Upper lobe of left lung (tissue), 6 donors: ENCODE measurements at regions not wholly inside any gene's neighbourhood (a gene's known extent, or its start where the extent isn't known, plus 50 kb on each side); places are given as distances from the start of the nearest gene placed in this dataset.

ENCODE experiments used
- ATAC-seq, 2 donors: fragments of 200-7000 bp; cut with Tn5 transposase; one replicate each; pipeline ENCODE4 v1.9.1; 2022; ENCODE audit warnings: mild to moderate bottlenecking in 2 of 2, moderate library complexity in 2 of 2; ENCODE audit not compliant: low FRiP score in 2 of 2
- DNase-seq, 2 donors: peaks; one replicate each; pipeline ENCODE4 v3.0.0-alpha.2; 2019 to 2020
- H3K27ac ChIP-seq, 4 donors: fragments of 200-600 bp; sonication (generic); one replicate each; pipeline ENCODE4 v1.5.1; 2016 to 2019
- H3K27me3 ChIP-seq, 4 donors: fragments of 200-600 bp; sonication (generic); one replicate each; pipeline ENCODE4 v1.5.1; 2017 to 2019
- H3K36me3 ChIP-seq, 4 donors: fragments of 200-600 bp; sonication (generic); one replicate each; pipeline ENCODE4 v1.5.1; 2016 to 2019
- H3K4me1 ChIP-seq, 4 donors: fragments of 200-600 bp; sonication (generic); one replicate each; pipeline ENCODE4 v1.5.1; 2018 to 2019
- H3K4me3 ChIP-seq, 4 donors: fragments of 200-600 bp; sonication (generic); one replicate each; pipeline ENCODE4 v1.5.1; 2017 to 2019; ENCODE audit warnings: mild to moderate bottlenecking in 2 of 4, moderate library complexity in 1 of 4
- H3K9me3 ChIP-seq, 4 donors: fragments of 200-600 bp; sonication (generic); one replicate each; pipeline ENCODE4 v1.5.1; 2018 to 2019
- EP300 ChIP-seq, 4 donors: sonication (generic); formaldehyde crosslinking; IDR thresholded peaks; one replicate each; pipeline ENCODE4 v1.5.1; 2017; ENCODE audit warnings: antibody characterized with exemption in 4 of 4, control low read depth in 2 of 4
- POLR2A ChIP-seq, 4 donors: fragments of 450-650 bp; IDR thresholded peaks; one replicate each; pipeline ENCODE4 v1.5.1; 2016 to 2017; ENCODE audit warnings: antibody characterized with exemption in 4 of 4, mild to moderate bottlenecking in 2 of 4
- POLR2AphosphoS5 ChIP-seq, 2 donors: sonication (generic); formaldehyde crosslinking; IDR thresholded peaks; one replicate each; pipeline ENCODE4 v1.5.1; 2017; ENCODE audit warnings: antibody characterized with exemption in 2 of 2
- WGBS, 2 donors: methylation state at CpG; one replicate each; pipeline ENCODE4 v1.1.5; 2017 to 2018; 5-methylcytosine and 5-hydroxymethylcytosine counted together
- TF ChIP-seq, protein P1 (sequence below), 6 experiments: fragments of 450-650 bp in 4 of 6; fragments of 200-600 bp in 2 of 6; sonication (generic) in 2 of 6; IDR thresholded peaks; one replicate each; pipeline ENCODE4 v1.5.1; 2016 to 2019; ENCODE audit warnings: antibody characterized with exemption in 6 of 6
- donor health status: DM: no; HTN: no; CAD: no; lungs with moderate emphysema.
- donor health status: DM: no; HTN: yes; CAD: no; lungs with severe emphysema.

DNA sequence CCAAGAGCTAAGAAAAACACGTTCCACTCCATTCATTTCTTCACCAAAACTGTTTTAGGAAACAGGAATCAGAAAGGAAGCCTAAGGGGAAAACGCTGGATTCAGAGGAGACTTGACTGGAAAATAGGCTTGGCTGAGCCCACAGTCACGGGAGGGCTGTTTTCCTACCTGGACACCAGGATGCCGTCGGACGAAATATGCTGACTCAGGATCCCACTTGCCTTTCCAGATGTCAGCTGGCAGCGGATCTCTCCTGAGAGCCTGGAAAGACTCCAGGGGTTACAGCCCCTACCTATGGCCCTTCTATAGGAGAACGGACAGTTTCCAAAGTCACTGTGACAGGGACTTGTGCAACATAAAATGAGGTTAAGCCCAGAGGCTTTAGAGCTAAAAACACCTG, 245.1 kb downstream of the C16orf95 start:
- no peaks in the 10 kb centered on the region for H3K4me1 ChIP-seq
- no peak for ATAC-seq
- 78 to 81% methylated on average over 8 of the region's 8 CpGs for WGBS, 2 donors
- no peak overlapping the region for H3K4me3 ChIP-seq
- no peak overlapping the region for H3K27ac ChIP-seq
- no peaks in the 10 kb centered on the region for H3K9me3 ChIP-seq
- DNase-seq = no peak
- TF ChIP-seq POLR2A (IDR thresholded peaks at IDR 0.05) (no peak), POLR2AphosphoS5 (IDR thresholded peaks at IDR 0.05) (no peak), EP300 (IDR thresholded peaks at IDR 0.05) (no peak)
- TF ChIP-seq, protein P1, sequence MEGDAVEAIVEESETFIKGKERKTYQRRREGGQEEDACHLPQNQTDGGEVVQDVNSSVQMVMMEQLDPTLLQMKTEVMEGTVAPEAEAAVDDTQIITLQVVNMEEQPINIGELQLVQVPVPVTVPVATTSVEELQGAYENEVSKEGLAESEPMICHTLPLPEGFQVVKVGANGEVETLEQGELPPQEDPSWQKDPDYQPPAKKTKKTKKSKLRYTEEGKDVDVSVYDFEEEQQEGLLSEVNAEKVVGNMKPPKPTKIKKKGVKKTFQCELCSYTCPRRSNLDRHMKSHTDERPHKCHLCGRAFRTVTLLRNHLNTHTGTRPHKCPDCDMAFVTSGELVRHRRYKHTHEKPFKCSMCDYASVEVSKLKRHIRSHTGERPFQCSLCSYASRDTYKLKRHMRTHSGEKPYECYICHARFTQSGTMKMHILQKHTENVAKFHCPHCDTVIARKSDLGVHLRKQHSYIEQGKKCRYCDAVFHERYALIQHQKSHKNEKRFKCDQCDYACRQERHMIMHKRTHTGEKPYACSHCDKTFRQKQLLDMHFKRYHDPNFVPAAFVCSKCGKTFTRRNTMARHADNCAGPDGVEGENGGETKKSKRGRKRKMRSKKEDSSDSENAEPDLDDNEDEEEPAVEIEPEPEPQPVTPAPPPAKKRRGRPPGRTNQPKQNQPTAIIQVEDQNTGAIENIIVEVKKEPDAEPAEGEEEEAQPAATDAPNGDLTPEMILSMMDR (IDR thresholded peaks at IDR 0.05) = no peak
- H3K36me3 ChIP-seq = no peaks in the 10 kb centered on the region
- H3K27me3 ChIP-seq = no peaks in the 10 kb centered on the region

DNA sequence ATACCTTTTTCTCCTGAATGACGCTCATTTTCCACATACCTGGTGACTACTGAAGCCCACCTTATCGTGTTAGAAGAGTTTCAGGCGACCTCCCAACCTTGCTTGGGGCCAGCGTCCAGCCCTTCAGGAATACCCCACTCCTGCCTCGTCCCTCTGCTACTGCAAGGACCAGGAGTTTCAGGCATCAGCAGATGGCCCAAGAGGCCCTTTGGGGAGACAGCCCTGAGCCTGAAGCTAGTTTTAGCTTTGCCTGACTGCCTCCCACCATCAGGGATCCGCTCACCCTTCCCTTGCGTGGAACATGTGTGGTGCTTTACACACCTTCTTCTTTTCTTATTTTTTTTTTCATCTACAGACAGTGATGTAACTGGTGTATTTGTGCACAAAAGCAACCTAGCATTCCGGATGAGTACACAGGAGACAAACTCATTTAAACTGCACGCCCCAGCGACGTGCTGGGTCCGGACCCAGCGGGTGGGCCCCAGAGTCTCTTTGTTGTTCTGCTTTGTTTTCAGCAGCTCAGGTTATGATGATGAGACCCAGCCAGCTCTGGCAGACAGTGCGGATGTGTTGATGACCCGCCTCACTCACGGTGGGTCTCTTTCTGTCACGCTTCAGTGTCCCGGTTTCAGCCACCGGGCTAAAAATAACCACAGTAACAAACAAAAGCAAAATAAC, 242.4 kb downstream of the C16orf95 start:
- Histone ChIP-seq H3K4me3 (no peak overlapping the region), H3K27ac (no peak overlapping the region), H3K27me3 (no peaks in the 10 kb centered on the region), H3K36me3 (no peaks in the 10 kb centered on the region), H3K4me1 (no peaks in the 10 kb centered on the region), H3K9me3 (no peaks in the 10 kb centered on the region)
- TF ChIP-seq POLR2A (IDR thresholded peaks at IDR 0.05) = no peak
- TF ChIP-seq, protein P1 (IDR thresholded peaks at IDR 0.05) = no peak
- DNase-seq = no peak
- 83 to 84% methylated on average over 19 of the region's 19 CpGs for WGBS, 2 donors
- no peak for ATAC-seq

DNA sequence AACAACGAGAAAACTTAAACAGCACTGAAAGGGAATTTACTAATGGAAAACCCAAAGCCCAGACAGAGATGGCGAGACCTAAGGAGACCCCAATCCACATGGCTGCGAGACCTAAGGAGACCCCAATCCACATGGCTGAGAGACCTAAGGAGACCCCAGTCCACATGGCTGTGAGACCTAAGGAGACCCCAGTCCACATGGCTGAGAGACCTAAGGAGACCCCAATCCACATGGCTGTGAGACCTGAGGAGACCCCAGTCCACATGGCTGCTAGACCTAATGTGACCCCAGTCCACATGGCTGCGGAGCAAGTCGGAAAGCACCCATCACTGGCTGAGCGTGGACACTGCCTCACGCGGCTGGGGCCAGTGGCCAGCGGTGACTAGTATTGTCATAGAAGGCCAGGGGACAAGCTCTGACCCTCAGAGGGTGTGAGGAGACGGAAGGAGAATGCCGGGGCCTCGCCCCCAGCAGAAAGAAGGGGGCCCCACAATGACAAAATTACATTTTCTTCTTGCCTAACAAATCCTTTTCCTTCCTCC, 241.8 kb downstream of the C16orf95 start:
- Histone ChIP-seq H3K4me3 (no peak overlapping the region), H3K4me1 (no peaks in the 10 kb centered on the region), H3K9me3 (peaks cover 0 to 4% (median 2%) of the 10 kb centered on the region in 4 donors), H3K27me3 (no peaks in the 10 kb centered on the region), H3K36me3 (no peaks in the 10 kb centered on the region), H3K27ac (no peak overlapping the region)
- WGBS, 2 donors = 84 to 88% methylated on average over 11 to 12 of the region's 12 CpGs
- DNase-seq (no peak), ATAC-seq (peak in 1 of 2 donors; percentile 30)
- TF ChIP-seq POLR2AphosphoS5 (IDR thresholded peaks at IDR 0.05) (no peak), EP300 (IDR thresholded peaks at IDR 0.05) (no peak), POLR2A (IDR thresholded peaks at IDR 0.05) (no peak)
- TF ChIP-seq, protein P1 (IDR thresholded peaks at IDR 0.05) = no peak

DNA sequence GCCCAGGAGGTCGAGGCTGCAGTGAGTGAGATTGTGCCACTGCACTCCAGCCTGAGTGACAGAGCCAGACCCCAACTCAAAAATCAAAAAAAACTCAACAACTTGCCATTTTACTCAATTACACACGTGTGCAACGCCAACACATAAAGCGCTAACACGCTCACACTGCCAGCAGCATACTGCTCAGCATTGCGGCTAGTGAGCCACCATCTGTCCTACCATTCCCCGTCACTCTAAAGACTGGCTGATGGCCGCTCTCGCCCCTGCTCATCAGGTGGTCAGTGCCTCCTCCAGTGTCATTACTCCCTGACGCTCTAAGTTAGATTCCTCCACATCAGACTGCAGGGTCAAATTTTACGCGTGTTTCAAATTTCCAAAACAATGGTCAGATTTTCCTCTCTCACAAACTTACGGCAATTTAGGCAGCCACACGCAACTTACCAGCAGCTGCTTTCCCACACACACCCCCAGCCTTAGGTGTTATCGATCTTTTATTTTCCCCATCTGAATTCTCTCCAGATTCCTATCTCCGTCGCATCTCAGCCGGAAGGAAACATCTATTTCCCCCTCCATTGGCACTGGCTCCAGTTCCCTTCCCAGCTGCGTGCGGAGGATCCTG, 240.8 kb downstream of the C16orf95 start:
- 78 to 81% methylated on average over 20 of the region's 20 CpGs for WGBS, 2 donors

More for the DNA sequence above, 240.8 kb downstream of the C16orf95 start:
- TF ChIP-seq, protein P1 (IDR thresholded peaks at IDR 0.05) = no peak
- TF ChIP-seq EP300 (IDR thresholded peaks at IDR 0.05) = no peak
- no peak for TF ChIP-seq POLR2A (IDR thresholded peaks at IDR 0.05)
- no peak for TF ChIP-seq POLR2AphosphoS5 (IDR thresholded peaks at IDR 0.05)
- Histone ChIP-seq H3K9me3 (peaks cover 4 to 15% (median 10%) of the 10 kb centered on the region in 4 donors), H3K27me3 (no peaks in the 10 kb centered on the region), H3K4me3 (no peak overlapping the region), H3K36me3 (no peaks in the 10 kb centered on the region), H3K27ac (no peak overlapping the region), H3K4me1 (no peaks in the 10 kb centered on the region)
- no peak for DNase-seq
- no peak for ATAC-seq
